Amniotic epithelial cell (primary cell): ENCODE measurements at regions not wholly inside any gene's neighbourhood (a gene's known extent, or its start where the extent isn't known, plus 50 kb on each side); places are given as distances from the start of the nearest gene placed in this dataset.

Experiments used
- DNase-seq: peaks from one replicate; pipeline ENCODE4 v3.0.0-alpha.2; 2010; ENCODE audit warnings: low read depth

GRCh38 chr12:43294916-43295315 lies 257.1 kb downstream of the ADAMTS20 start:
- no peak for DNase-seq

GRCh38 chr12:43294147-43294546 lies 257.9 kb downstream of the ADAMTS20 start:
- no peak for DNase-seq

- no peak for DNase-seq
Measured at GRCh38 chr12:43293396-43293795, 258.6 kb downstream of the ADAMTS20 start.

DNA sequence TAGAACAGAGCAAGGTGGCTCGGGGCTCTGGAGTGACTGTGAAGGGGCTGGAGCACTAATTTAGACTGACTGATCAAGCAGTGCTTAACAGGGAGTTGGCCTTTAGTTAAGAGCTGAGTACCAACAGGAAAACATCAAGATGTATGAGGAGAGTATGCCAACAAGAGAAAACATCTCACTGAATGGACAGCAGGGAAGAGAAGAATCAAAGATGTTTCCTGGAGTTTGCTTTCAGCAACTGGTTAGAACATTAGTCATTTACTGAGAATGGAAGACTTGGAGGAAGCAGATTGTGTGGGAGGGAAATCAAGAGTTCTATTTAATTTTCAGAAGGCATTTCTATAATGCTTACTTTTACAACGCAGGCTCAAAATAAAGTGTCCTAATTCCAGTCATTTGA lies 259.3 kb downstream of the ADAMTS20 start:
- peak; percentile 79 for DNase-seq

DNA sequence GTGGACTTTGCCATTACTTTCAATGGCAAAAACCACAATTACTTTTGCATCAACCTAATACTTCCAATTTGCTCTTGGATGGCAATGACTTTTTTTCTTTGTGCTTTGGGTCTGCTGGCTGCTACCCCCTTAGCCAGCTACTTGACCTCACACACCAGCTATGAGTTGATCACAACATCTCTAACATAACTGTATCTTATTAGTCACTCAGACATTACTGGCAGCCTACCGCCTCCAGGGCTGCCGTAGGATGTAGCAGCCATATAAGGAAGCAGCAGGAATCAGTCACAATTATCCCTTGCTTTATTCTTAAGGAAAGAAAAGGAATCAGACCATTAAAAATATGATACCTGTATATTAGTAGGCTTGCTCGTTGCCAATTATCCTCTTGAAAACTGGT lies 260.5 kb downstream of the ADAMTS20 start:
- peak; percentile 72 for DNase-seq

GRCh38 chr12:43290836-43291235 lies 261.2 kb downstream of the ADAMTS20 start:
- no peak for DNase-seq

DNA sequence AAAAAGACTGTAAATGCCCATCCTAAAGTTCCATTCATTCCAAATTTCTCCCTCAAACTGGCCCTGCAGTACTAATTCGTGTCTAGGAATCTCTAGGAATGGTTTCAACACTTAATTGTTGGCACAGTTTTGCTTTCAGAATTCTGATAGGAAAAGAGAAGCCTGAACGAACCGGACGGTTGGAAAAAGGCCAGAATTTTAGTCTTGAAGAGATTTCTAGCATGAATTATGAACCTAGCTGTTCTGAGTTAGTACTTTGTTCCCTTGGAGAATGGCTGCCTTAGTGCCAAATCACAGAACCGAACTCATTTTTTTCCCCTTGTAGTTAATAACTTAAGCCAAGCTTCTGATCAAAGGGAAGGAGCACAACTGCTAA lies 262.6 kb downstream of the ADAMTS20 start:
- DNase-seq: peak; percentile 67

- DNase-seq: peak; percentile 78
Measured at GRCh38 chr12:43288671-43289425, 263.2 kb downstream of the ADAMTS20 start.

DNA sequence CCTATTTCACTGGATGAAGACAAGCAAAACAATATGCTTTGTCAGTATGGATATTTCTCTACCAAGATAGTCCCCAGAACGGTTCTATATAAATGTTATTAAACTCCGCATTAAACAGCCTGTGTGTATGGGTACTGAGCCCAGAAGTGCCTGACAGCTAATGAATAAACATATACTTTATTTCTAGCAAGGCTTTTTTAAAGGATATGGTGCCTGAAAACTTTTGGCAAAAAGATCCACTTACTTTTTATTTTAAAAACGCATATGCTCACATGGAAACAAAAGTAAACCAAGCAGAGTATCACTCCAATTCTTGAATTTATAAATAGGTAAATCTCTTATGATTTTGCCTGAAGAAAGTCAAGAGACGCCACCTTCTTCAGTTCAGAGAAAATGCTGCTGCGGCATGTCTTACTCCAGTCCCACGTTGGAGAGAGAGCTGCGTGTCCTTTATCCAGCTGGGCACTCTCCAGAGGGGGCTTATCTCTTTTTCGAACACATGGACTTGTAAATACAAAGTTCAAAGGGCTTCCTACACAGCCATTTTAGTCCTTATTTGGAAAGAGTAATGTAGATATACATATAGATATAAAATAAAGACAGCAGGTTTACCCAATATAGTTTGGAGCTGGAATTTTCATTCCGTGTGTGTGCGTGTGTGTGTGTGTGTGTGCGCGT lies 264.2 kb downstream of the ADAMTS20 start:
- DNase-seq: no peak

GRCh38 chr12:43286986-43287385 lies 265.0 kb downstream of the ADAMTS20 start:
- no peak for DNase-seq

GRCh38 chr12:43285159-43285598 lies 266.8 kb downstream of the ADAMTS20 start:
- peak; percentile 93 for DNase-seq

DNA sequence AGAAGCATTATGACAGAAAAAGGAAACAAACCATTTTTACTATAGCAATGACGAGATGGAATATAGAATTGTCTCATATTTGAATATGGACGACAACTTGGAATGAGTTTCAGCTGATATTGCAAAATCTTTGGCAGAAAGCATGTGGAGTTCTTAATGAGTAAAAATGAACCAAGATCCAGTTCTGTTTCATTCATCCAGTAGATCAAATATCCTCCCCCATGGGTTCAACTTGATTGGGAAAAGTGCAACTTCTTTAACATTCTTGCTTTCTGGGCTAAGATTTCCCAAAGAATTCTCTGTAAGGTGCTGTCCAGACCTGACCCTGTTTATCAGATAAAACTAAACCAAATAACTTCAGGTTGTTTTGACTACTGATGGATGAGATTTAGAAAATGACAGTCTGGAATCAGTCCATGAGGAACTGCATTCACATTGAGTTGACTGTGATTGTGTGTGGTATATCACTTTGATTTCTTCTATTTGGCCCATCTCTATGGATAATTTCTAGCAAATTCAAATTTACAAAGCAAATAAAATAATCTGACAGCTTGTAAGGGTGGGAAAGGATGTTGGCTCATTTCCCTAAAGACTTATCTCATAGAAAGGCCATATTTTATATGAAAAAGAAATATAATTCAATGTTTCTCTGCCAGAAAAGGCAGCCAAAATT lies 267.4 kb downstream of the ADAMTS20 start:
- DNase-seq: peak; percentile 32

GRCh38 chr12:43283206-43283605 lies 268.8 kb downstream of the ADAMTS20 start:
- no peak for DNase-seq

DNA sequence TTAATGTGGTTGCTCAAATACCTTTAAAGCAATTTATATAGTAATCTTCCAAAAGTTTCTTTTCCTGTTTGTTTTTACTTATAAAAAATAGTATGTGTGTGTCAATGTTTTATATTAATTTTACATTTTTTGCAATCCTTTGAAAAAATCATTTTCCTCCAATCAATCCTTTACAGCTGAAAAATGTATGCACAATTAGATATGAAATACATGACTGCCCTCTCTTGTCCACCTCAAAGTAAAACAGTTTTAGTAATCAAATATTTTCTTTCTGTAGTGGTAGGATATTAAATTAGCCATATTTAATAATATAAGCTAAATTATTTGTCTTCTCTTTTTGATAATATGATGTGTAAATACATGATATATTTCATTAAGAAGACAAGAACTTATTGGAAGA lies 269.9 kb downstream of the ADAMTS20 start:
- DNase-seq: peak; percentile 54

DNA sequence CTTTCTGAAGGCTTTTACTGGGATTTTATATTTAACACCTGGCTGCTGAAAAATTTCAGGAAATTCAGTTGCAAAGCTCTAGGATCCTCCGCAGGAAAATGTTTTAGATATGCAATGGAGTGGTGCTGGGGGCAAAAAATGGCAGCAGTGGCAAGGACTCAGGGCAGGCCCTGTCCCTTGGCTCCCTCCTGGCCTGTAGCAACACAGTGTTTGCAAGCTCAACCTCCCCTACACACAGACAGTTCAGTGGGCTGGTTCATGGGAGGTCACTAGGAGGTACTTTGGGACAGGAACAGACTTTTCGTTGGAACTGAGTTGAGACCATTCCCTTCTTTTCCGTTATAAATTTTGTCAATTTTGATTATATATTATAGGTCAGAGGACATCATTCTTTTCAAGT lies 270.4 kb downstream of the ADAMTS20 start:
- no peak for DNase-seq

GRCh38 chr12:43278541-43278832 lies 273.5 kb downstream of the ADAMTS20 start:
- no peak for DNase-seq

- peak; percentile 89 for DNase-seq
Measured at GRCh38 chr12:43277651-43278540, 274.1 kb downstream of the ADAMTS20 start.

GRCh38 chr12:43273467-43273866 lies 278.5 kb downstream of the ADAMTS20 start:
- no peak for DNase-seq

DNA sequence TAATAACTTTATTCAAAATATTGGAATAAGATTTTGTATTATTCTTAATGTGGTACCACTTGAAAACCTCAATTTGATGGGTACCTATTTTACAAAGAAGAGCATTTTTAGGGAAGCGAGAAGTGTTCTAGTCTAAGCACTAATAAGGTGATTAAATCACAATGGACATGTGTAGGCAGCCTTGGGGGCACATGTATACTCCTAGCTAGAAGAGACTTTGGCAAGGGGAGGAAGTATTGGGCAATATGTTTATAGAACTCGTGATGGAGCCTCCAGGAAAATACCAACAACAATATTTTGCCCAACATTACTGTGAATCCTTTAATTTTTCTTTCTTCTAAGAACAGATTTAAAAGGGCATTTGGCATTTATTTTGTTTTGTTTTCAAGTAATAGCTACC lies 280.3 kb downstream of the ADAMTS20 start:
- no peak for DNase-seq

DNA sequence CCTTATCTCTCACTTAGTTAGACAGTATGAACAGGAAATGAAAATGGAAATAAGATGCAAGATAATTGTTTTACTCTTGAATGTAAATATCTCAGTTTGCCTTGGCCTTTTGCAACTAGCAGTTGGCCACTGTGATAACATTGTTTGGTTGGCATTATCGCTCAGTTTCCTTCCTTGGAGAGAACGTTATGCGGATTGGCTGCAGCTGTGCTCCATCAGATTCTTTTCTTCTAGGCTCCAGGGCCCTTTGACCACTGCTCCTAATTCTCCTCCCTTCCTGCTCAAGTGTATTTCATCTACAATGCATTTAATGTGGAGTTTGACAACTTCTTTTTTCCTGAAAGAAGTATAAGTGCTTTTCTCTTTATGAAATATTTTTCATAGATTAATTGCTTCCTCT lies 284.2 kb downstream of the ADAMTS20 start:
- DNase-seq: no peak

GRCh38 chr12:43261701-43262100 lies 290.3 kb downstream of the ADAMTS20 start:
- no peak for DNase-seq

- DNase-seq: no peak
Measured at GRCh38 chr12:43255522-43256111, 296.4 kb downstream of the ADAMTS20 start.
